ENCODE measurements at regions not wholly inside any gene's neighbourhood (a gene's known extent, or its start where the extent isn't known, plus 50 kb on each side); places are given as distances from the start of the nearest gene placed in this dataset.

DNA sequence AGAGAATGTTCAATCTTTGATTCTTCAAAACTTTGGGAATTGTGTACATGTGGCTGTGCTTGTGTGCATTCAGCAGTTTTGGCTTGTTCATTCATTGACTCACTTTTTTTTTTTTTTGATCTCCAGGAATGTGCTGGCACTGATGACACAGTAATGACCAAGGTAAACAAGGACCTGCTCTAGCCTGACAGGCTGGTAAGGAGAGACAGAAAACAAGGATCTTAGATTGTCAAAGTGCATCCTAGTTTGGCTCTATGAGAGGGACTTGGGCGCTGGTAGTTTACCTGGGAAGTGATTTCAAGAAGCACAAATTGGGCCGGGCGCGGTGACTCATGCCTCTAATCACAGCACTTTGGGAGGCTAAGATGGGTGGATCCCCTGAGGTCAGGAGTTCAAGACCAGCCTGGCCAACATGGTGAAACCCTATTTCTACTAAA lies 233.1 kb upstream of the WSCD1 start:
- H3K4me1 ChIP-seq (ENCODE audit: control insufficient read depth, insufficient read depth, low read length): peaks cover 20% of the 10 kb centered on the region

DNA sequence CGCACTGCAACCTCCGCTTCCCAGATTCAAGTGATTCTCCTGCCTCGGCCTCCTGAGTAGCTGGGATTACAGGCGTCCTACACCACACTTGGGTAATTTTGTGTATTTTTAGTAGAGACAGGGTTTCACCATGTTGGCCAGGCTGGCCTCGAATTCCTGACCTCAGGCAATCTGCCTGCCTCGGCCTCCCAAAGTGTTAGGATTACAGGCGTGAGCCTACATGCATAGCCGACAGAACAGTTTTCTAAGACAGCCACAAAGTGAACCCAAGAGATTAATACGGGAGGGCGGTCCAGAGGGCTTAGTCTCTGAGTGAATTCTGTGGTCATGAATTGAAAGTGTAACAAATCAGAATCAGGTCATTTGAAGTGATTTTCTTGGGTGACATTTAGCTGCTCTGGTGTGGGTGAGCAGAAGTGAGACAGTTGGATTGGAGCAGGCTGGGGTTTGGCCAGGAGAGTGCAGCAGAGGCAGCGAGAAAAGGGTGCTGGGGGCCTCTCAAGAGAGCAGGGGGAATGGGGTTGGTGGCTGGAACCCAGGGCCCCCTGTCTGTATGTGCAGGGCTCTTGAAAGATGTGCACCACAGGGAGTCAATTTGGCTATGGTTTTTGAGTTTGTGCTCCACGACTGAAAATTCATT lies 231.4 kb upstream of the WSCD1 start:
- no peaks in the 10 kb centered on the region for H3K27me3 ChIP-seq (ENCODE audit: control insufficient read depth, insufficient read depth, low read length)
- H3K4me3 ChIP-seq (ENCODE audit: low read depth, low read length): no peak overlapping the region
- no peak overlapping the region for H3K9ac ChIP-seq (ENCODE audit: low read depth, low read length)
- H3K4me1 ChIP-seq (ENCODE audit: control insufficient read depth, insufficient read depth, low read length): peaks cover 5% of the 10 kb centered on the region; the same call in 1 of the 2 replicates
- no peaks in the 10 kb centered on the region for H3K9me3 ChIP-seq (ENCODE audit: control insufficient read depth, insufficient read depth, low read length)
- no peak overlapping the region for H3K27ac ChIP-seq (ENCODE audit: low read depth, low read length)
- H3K36me3 ChIP-seq (ENCODE audit: control insufficient read depth, insufficient read depth, low read length): no peaks in the 10 kb centered on the region

More for the DNA sequence above, 233.1 kb upstream of the WSCD1 start:
- no peaks in the 10 kb centered on the region for H3K9me3 ChIP-seq (ENCODE audit: control insufficient read depth, insufficient read depth, low read length)
- no peaks in the 10 kb centered on the region for H3K36me3 ChIP-seq (ENCODE audit: control insufficient read depth, insufficient read depth, low read length)
- H3K27me3 ChIP-seq (ENCODE audit: control insufficient read depth, insufficient read depth, low read length): no peaks in the 10 kb centered on the region
- H3K4me3 ChIP-seq (ENCODE audit: low read depth, low read length): no peak overlapping the region
- H3K27ac ChIP-seq (ENCODE audit: low read depth, low read length): no peak overlapping the region
- no peak overlapping the region for H3K9ac ChIP-seq (ENCODE audit: low read depth, low read length)

DNA sequence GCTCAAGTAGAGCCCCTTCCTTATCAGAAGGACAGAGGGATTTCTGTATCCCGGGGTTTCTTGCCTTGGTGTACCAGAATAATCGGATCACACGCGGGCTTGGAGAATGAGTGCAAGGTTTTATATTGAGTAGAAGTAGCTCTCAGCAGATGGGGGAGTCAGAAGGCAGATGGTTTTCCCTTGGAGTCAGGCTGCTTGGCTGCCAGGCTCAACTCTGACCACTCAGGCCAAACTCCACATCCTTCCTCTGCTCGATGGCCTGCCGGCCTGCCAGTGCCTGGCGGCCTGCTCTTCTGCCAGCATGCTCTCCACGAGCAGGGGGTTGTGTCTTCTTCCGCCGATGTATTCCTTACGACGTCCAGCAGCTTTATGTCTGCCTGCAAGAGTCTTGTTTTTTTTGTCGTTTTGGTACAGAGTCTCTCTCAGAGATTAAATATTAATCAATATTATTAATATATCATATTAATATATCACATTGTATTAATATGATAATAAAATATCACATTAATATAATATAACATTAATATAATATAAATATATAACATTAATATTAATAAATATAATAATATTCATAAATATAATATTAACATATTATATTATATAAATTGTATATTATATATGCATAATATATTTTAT lies 229.2 kb upstream of the WSCD1 start:
- Histone ChIP-seq H3K4me3 (ENCODE audit: low read depth, low read length) (no peak overlapping the region), H3K4me1 (ENCODE audit: control insufficient read depth, insufficient read depth, low read length) (no peaks in the 10 kb centered on the region), H3K9me3 (ENCODE audit: control insufficient read depth, insufficient read depth, low read length) (no peaks in the 10 kb centered on the region), H3K36me3 (ENCODE audit: control insufficient read depth, insufficient read depth, low read length) (no peaks in the 10 kb centered on the region), H3K27me3 (ENCODE audit: control insufficient read depth, insufficient read depth, low read length) (no peaks in the 10 kb centered on the region), H3K9ac (ENCODE audit: low read depth, low read length) (no peak overlapping the region), H3K27ac (ENCODE audit: low read depth, low read length) (no peak overlapping the region)

DNA sequence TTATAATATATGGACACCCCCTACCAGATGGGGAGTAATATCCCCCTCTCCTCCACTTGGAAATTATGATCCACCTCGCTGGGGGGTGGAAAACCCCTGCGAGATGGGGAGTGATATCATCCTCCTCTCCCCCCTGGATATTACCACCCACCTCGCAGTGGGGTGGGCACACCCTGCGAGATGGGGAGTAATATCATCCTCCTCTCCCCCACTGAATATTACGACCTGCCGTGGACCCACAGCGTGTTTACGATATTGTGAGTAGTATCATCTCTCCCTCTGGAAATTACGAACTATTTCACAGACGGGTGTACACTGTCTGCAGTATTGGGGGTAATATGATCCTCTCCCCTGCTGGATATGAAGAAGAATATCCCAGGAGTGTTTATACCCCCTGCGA lies 228.3 kb upstream of the WSCD1 start:
- Histone ChIP-seq H3K4me1 (ENCODE audit: control insufficient read depth, insufficient read depth, low read length) (no peaks in the 10 kb centered on the region), H3K9me3 (ENCODE audit: control insufficient read depth, insufficient read depth, low read length) (no peaks in the 10 kb centered on the region), H3K9ac (ENCODE audit: low read depth, low read length) (no peak overlapping the region), H3K27me3 (ENCODE audit: control insufficient read depth, insufficient read depth, low read length) (no peaks in the 10 kb centered on the region), H3K4me3 (ENCODE audit: low read depth, low read length) (no peak overlapping the region), H3K27ac (ENCODE audit: low read depth, low read length) (no peak overlapping the region), H3K36me3 (ENCODE audit: control insufficient read depth, insufficient read depth, low read length) (no peaks in the 10 kb centered on the region)

DNA sequence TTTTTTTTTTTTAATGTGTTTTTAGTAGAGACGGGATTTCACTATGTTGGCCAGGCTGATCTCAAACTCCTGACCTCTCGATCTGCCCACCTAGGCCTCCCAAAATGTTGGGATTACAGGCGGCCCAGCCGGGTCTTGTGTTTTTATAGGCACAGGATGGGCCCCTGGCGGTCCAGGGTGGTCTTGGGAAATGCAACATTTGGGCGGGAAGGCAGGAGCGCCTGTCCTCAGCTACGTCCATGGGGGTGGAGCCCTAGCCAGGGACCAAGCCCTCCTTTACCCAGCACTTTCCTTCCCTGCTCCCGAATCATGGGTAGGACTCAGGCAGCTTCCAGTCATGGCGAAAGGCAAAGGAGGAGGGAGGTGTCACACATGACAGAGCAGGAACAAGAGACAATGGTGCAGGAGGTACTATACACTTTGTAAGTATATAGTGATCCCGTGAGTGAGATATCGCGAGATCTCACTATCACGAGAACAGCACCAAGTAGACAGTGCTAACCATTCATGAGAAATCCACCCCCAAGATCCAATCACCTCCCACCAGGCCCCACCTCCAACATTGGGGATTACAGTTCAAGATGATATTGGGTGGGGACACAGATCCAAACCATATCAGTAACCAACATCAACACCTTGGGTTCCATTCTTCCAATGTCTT lies 226.7 kb upstream of the WSCD1 start:
- Histone ChIP-seq H3K27ac (ENCODE audit: low read depth, low read length) (no peak overlapping the region), H3K36me3 (ENCODE audit: control insufficient read depth, insufficient read depth, low read length) (no peaks in the 10 kb centered on the region), H3K4me3 (ENCODE audit: low read depth, low read length) (no peak overlapping the region), H3K27me3 (ENCODE audit: control insufficient read depth, insufficient read depth, low read length) (no peaks in the 10 kb centered on the region), H3K4me1 (ENCODE audit: control insufficient read depth, insufficient read depth, low read length) (no peaks in the 10 kb centered on the region), H3K9me3 (ENCODE audit: control insufficient read depth, insufficient read depth, low read length) (no peaks in the 10 kb centered on the region), H3K9ac (ENCODE audit: low read depth, low read length) (no peak overlapping the region)

DNA sequence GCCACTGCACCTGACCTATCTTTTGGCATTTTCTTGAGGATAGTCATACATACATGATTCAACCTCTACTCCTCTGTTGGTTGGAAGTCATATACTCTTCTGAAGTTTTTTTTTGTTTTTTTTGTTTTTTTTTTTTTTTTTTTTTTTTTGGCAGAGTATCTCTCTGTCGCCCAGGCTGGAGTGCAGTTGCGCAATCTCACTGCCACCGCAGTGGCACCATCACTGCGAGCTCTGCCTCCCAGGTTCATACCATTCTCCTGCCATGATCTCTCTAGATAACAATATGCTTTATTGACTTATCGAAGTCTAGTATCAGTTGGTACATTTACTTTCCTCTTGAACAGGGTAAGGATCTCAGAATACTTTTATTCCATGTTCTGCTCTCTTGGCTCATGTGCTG lies 224.2 kb upstream of the WSCD1 start:
- no peaks in the 10 kb centered on the region for H3K9me3 ChIP-seq (ENCODE audit: control insufficient read depth, insufficient read depth, low read length)
- H3K4me1 ChIP-seq (ENCODE audit: control insufficient read depth, insufficient read depth, low read length): no peaks in the 10 kb centered on the region
- H3K36me3 ChIP-seq (ENCODE audit: control insufficient read depth, insufficient read depth, low read length): no peaks in the 10 kb centered on the region
- no peaks in the 10 kb centered on the region for H3K27me3 ChIP-seq (ENCODE audit: control insufficient read depth, insufficient read depth, low read length)
- H3K27ac ChIP-seq (ENCODE audit: low read depth, low read length): no peak overlapping the region
- H3K9ac ChIP-seq (ENCODE audit: low read depth, low read length): no peak overlapping the region
- H3K4me3 ChIP-seq (ENCODE audit: low read depth, low read length): no peak overlapping the region

DNA sequence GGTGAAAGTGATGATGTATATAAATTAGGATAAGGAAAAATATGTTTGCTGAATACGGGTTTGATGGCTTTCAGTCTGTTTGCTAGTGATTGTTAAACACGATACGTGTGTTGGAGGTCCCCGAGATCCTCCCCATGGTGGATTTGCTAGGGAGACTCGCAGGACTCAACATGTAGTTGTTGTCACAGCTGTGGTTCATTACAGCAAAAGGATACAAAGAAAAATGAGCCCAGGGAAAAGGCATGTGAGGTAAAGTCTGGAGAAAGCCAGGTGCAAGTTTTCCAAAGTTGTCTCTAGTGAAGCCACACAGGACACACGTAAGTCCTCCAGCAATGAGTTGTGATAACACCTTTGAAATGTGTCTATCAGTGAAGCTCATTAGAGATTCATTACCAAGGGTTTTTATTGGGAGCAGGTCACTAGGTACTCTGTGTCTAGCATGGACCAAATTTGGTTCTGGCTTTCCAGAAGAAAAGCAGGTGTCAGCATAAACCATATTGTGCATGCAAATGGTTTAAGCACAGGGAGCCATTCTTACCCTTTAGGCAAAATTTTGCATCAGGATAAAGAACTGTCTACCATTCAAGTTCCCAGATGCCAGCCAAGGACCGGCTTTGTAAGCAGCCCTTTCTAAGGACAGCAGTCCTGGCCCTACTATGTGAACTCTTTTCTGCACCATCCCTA lies 215.2 kb upstream of the WSCD1 start:
- H3K4me1 ChIP-seq (ENCODE audit: control insufficient read depth, insufficient read depth, low read length): no peaks in the 10 kb centered on the region
- no peaks in the 10 kb centered on the region for H3K36me3 ChIP-seq (ENCODE audit: control insufficient read depth, insufficient read depth, low read length)
- H3K27me3 ChIP-seq (ENCODE audit: control insufficient read depth, insufficient read depth, low read length): no peaks in the 10 kb centered on the region
- H3K27ac ChIP-seq (ENCODE audit: low read depth, low read length): no peak overlapping the region
- no peak overlapping the region for H3K9ac ChIP-seq (ENCODE audit: low read depth, low read length)
- no peak overlapping the region for H3K4me3 ChIP-seq (ENCODE audit: low read depth, low read length)
- H3K9me3 ChIP-seq (ENCODE audit: control insufficient read depth, insufficient read depth, low read length): no peaks in the 10 kb centered on the region

DNA sequence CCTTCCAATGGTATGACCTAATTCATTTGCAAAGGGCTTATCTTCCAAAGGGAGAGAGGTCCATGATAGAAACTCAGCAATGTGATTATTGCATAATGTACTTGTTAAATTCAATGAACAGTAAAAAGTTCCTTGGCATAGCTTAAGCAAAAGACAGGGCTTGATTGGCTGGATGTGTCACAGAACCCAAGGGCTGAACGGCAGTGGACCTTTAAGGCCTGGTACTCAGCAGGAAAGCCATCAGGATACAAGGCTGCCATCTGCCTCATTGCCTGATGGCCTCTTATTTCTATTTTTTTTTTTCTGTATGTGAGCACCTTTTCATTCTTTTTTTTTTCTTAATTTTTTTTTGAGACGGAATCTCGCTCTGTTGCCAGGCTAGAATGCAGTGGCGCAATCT lies 208.9 kb upstream of the WSCD1 start:
- Histone ChIP-seq H3K27ac (ENCODE audit: low read depth, low read length) (no peak overlapping the region), H3K9ac (ENCODE audit: low read depth, low read length) (no peak overlapping the region), H3K4me1 (ENCODE audit: control insufficient read depth, insufficient read depth, low read length) (no peaks in the 10 kb centered on the region)

DNA sequence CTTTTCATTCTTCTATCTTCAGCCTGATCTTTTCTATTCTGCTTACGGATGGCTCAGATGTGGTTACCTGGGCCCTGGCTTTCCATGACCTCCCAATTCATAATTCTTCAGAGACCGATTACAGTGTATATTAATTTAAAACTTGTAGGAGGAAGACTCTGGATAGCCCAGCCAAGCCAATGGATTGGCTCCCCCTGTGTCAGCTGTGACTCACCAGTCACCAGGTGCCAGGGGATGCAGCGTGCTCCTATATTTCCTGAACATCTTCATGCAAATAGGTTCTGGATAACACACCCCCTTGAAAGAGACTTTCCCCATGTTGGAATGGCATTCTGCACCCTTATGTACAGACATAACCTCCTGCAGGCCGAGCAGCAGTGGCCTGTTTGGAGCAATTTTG lies 208.3 kb upstream of the WSCD1 start:
- no peak overlapping the region for H3K27ac ChIP-seq (ENCODE audit: low read depth, low read length)
- no peaks in the 10 kb centered on the region for H3K36me3 ChIP-seq (ENCODE audit: control insufficient read depth, insufficient read depth, low read length)
- no peak overlapping the region for H3K4me3 ChIP-seq (ENCODE audit: low read depth, low read length)
- H3K27me3 ChIP-seq (ENCODE audit: control insufficient read depth, insufficient read depth, low read length): no peaks in the 10 kb centered on the region
- H3K9ac ChIP-seq (ENCODE audit: low read depth, low read length): no peak overlapping the region
- H3K9me3 ChIP-seq (ENCODE audit: control insufficient read depth, insufficient read depth, low read length): no peaks in the 10 kb centered on the region
- H3K4me1 ChIP-seq (ENCODE audit: control insufficient read depth, insufficient read depth, low read length): no peaks in the 10 kb centered on the region

More for the DNA sequence above, 208.9 kb upstream of the WSCD1 start:
- H3K9me3 ChIP-seq (ENCODE audit: control insufficient read depth, insufficient read depth, low read length): no peaks in the 10 kb centered on the region
- no peaks in the 10 kb centered on the region for H3K27me3 ChIP-seq (ENCODE audit: control insufficient read depth, insufficient read depth, low read length)
- no peaks in the 10 kb centered on the region for H3K36me3 ChIP-seq (ENCODE audit: control insufficient read depth, insufficient read depth, low read length)
- no peak overlapping the region for H3K4me3 ChIP-seq (ENCODE audit: low read depth, low read length)

DNA sequence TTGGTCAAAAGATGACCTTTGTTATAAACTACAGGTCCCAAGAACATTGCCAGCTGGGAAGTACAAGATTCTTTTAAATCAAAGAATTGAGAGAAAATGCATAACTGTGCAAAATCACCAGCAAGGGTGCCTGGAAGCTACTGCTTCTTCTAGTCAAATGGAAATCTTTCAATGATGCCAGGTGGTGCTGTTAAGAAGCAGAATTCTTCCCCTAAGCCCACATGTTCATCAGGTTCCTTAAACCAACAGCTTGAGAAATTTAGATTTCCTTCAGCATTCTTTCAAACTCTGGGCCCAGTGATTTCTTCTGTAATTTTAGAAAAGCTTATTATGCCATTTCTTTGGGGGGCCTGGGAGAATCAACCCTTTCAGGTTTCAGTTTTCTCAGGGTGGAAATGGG lies 207.8 kb upstream of the WSCD1 start:
- Histone ChIP-seq H3K27ac (ENCODE audit: low read depth, low read length) (no peak overlapping the region), H3K4me1 (ENCODE audit: control insufficient read depth, insufficient read depth, low read length) (no peaks in the 10 kb centered on the region), H3K27me3 (ENCODE audit: control insufficient read depth, insufficient read depth, low read length) (no peaks in the 10 kb centered on the region), H3K9ac (ENCODE audit: low read depth, low read length) (no peak overlapping the region), H3K36me3 (ENCODE audit: control insufficient read depth, insufficient read depth, low read length) (no peaks in the 10 kb centered on the region), H3K4me3 (ENCODE audit: low read depth, low read length) (no peak overlapping the region), H3K9me3 (ENCODE audit: control insufficient read depth, insufficient read depth, low read length) (no peaks in the 10 kb centered on the region)

Data from HUES48 (cell line).